SK-N-SH treated with all-trans-retinoic acid at 6 μM for 48 hours (cell line): ENCODE measurements at regions not wholly inside any gene's neighbourhood (a gene's known extent, or its start where the extent isn't known, plus 50 kb on each side); places are given as distances from the start of the nearest gene placed in this dataset.

Experiments used
- ATAC-seq: fragments of 200-7000 bp; cut with Tn5 transposase; 3 replicates; pipeline ENCODE4 v1.9.1; 2020; ENCODE audit warnings: mild to moderate bottlenecking, moderate library complexity
- BACH2 ChIP-seq: fragments of 250-450 bp; sonication (Bioruptor Pico); IDR thresholded peaks from 2 replicates; pipeline ENCODE4 v1.9.0; 2021; ENCODE audit warnings: mild to moderate bottlenecking, borderline replicate concordance
- CSDC2 ChIP-seq: fragments of 250-450 bp; sonication (Bioruptor Pico); IDR thresholded peaks from 2 replicates; pipeline ENCODE4 v1.5.0; 2020; ENCODE audit warnings: mild to moderate bottlenecking, moderate library complexity
- ESRRG ChIP-seq: fragments of 250-450 bp; sonication (Bioruptor Pico); IDR thresholded peaks from 2 replicates; pipeline ENCODE4 v1.6.1; 2021; ENCODE audit warnings: mild to moderate bottlenecking
- GLIS3 ChIP-seq: fragments of 250-450 bp; sonication (Bioruptor Pico); IDR thresholded peaks from 2 replicates; pipeline ENCODE4 v1.5.0; 2020; ENCODE audit warnings: mild to moderate bottlenecking, moderate library complexity
- ISL1 ChIP-seq: fragments of 250-450 bp; sonication (Bioruptor Pico); IDR thresholded peaks from 2 replicates; pipeline ENCODE4 v2.1.2; 2022; ENCODE audit warnings: mild to moderate bottlenecking, moderate library complexity
- OSR1 ChIP-seq: fragments of 250-450 bp; sonication (Bioruptor Pico); IDR thresholded peaks from 2 replicates; pipeline ENCODE4 v1.8.0; 2022; ENCODE audit warnings: moderate library complexity, mild to moderate bottlenecking, inconsistent platforms
- PPARA ChIP-seq: fragments of 250-450 bp; sonication (Bioruptor Pico); IDR thresholded peaks from 2 replicates; pipeline ENCODE4 v1.5.0; 2020; ENCODE audit warnings: mild to moderate bottlenecking, borderline replicate concordance
- RARB ChIP-seq: fragments of 250-450 bp; sonication (Bioruptor Pico); IDR thresholded peaks from 2 replicates; pipeline ENCODE4 v1.8.0; 2021; ENCODE audit warnings: mild to moderate bottlenecking, moderate library complexity
- SNAI2 ChIP-seq: fragments of 250-450 bp; sonication (Bioruptor Pico); IDR thresholded peaks from 2 replicates; pipeline ENCODE4 v1.5.0; 2020; ENCODE audit warnings: mild to moderate bottlenecking, moderate library complexity
- TCF4 ChIP-seq: fragments of 250-450 bp; sonication (Bioruptor Pico); IDR thresholded peaks from 2 replicates; pipeline ENCODE4 v1.8.0; 2021; ENCODE audit warnings: mild to moderate bottlenecking, moderate library complexity, borderline replicate concordance
- ZC3H10 ChIP-seq: fragments of 250-450 bp; sonication (Bioruptor Pico); IDR thresholded peaks from 2 replicates; pipeline ENCODE4 v1.5.1; 2021; ENCODE audit warnings: mild to moderate bottlenecking, moderate library complexity
- ZFP3 ChIP-seq: fragments of 250-450 bp; sonication (Bioruptor Pico); IDR thresholded peaks from 2 replicates; pipeline ENCODE4 v1.5.0; 2020; ENCODE audit warnings: mild to moderate bottlenecking, moderate library complexity
- ZFP30 ChIP-seq: fragments of 450-650 bp; formaldehyde crosslinking; IDR thresholded peaks from 2 replicates; pipeline ENCODE4 v1.5.0; 2022; ENCODE audit warnings: mild to moderate bottlenecking, moderate library complexity
- ZNF565 ChIP-seq: fragments of 450-650 bp; formaldehyde crosslinking; conservative IDR thresholded peaks from 2 replicates; pipeline ENCODE4 v1.5.0; 2020; ENCODE audit warnings: low read depth, mild to moderate bottlenecking, moderate library complexity
- ZNF70 ChIP-seq: fragments of 450-650 bp; formaldehyde crosslinking; IDR thresholded peaks from 2 replicates; pipeline ENCODE4 v1.5.0; 2020; ENCODE audit warnings: mild to moderate bottlenecking, moderate library complexity
- ZNF8 ChIP-seq: fragments of 450-650 bp; formaldehyde crosslinking; IDR thresholded peaks from 2 replicates; pipeline ENCODE4 v1.5.0; 2020; ENCODE audit warnings: mild to moderate bottlenecking, moderate library complexity
- TF ChIP-seq, protein P1 (sequence below): fragments of 250-450 bp; sonication (Bioruptor Pico); IDR thresholded peaks from 2 replicates; pipeline ENCODE4 v1.5.0; 2020; ENCODE audit warnings: mild to moderate bottlenecking, moderate library complexity
- TF ChIP-seq, protein P2 (sequence below): fragments of 250-450 bp; sonication (Bioruptor Pico); IDR thresholded peaks from 2 replicates; pipeline ENCODE4 v1.8.0; 2021; ENCODE audit warnings: low read depth, mild to moderate bottlenecking, moderate library complexity, borderline replicate concordance
- TF ChIP-seq, protein P3 (sequence below): fragments of 250-450 bp; sonication (Bioruptor Pico); IDR thresholded peaks from 2 replicates; pipeline ENCODE4 v1.5.1; 2020; ENCODE audit warnings: low read depth, mild to moderate bottlenecking, moderate library complexity
- TF ChIP-seq, protein P4 (sequence below): fragments of 250-450 bp; sonication (Bioruptor Pico); IDR thresholded peaks from 2 replicates; pipeline ENCODE4 v1.5.1; 2021; ENCODE audit warnings: mild to moderate bottlenecking, moderate library complexity

DNA sequence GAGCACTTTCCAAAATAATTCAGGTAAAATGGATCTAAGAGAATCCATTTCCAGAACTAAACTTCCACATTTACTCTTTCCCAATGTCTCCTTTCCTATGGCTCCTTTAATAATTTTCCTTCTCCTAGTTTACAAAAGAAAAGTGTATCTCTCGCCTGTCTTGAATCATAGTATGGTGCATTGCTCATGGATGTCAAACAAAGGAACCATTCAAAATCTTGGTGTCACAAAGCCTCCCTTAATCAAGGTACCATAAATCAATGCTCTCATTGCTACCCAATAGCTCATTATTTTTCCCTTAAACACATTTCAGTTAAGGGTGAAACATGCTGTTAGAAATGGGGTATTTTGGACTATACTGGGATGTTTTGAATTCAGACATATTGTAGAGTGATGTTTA, 57.6 kb upstream of the KCNMA1 start:
- ATAC-seq, result no peak
- TF ChIP-seq OSR1 (CRISPR knock-in tag) (no peak), PPARA (CRISPR knock-in tag) (no peak), ZNF565 (CRISPR knock-in tag) (no peak), BACH2 (no peak), TCF4 (CRISPR knock-in tag) (no peak), ZFP30 (CRISPR knock-in tag) (no peak), ZNF70 (CRISPR knock-in tag) (no peak), ISL1 (CRISPR knock-in tag) (no peak), CSDC2 (CRISPR knock-in tag) (no peak), ZC3H10 (CRISPR knock-in tag) (no peak)
- TF ChIP-seq, protein P1, sequence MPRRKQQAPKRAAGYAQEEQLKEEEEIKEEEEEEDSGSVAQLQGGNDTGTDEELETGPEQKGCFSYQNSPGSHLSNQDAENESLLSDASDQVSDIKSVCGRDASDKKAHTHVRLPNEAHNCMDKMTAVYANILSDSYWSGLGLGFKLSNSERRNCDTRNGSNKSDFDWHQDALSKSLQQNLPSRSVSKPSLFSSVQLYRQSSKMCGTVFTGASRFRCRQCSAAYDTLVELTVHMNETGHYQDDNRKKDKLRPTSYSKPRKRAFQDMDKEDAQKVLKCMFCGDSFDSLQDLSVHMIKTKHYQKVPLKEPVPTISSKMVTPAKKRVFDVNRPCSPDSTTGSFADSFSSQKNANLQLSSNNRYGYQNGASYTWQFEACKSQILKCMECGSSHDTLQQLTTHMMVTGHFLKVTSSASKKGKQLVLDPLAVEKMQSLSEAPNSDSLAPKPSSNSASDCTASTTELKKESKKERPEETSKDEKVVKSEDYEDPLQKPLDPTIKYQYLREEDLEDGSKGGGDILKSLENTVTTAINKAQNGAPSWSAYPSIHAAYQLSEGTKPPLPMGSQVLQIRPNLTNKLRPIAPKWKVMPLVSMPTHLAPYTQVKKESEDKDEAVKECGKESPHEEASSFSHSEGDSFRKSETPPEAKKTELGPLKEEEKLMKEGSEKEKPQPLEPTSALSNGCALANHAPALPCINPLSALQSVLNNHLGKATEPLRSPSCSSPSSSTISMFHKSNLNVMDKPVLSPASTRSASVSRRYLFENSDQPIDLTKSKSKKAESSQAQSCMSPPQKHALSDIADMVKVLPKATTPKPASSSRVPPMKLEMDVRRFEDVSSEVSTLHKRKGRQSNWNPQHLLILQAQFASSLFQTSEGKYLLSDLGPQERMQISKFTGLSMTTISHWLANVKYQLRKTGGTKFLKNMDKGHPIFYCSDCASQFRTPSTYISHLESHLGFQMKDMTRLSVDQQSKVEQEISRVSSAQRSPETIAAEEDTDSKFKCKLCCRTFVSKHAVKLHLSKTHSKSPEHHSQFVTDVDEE (CRISPR knock-in tag), result no peak

GRCh38 chr10:77692782-77693181, 55.2 kb upstream of the KCNMA1 start:
- TF ChIP-seq, protein P2, sequence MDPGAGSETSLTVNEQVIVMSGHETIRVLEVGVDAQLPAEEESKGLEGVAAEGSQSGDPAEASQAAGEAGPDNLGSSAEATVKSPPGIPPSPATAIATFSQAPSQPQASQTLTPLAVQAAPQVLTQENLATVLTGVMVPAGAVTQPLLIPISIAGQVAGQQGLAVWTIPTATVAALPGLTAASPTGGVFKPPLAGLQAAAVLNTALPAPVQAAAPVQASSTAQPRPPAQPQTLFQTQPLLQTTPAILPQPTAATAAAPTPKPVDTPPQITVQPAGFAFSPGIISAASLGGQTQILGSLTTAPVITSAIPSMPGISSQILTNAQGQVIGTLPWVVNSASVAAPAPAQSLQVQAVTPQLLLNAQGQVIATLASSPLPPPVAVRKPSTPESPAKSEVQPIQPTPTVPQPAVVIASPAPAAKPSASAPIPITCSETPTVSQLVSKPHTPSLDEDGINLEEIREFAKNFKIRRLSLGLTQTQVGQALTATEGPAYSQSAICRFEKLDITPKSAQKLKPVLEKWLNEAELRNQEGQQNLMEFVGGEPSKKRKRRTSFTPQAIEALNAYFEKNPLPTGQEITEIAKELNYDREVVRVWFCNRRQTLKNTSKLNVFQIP (CRISPR knock-in tag), result no peak
- no peak for TF ChIP-seq ESRRG (CRISPR knock-in tag)

DNA sequence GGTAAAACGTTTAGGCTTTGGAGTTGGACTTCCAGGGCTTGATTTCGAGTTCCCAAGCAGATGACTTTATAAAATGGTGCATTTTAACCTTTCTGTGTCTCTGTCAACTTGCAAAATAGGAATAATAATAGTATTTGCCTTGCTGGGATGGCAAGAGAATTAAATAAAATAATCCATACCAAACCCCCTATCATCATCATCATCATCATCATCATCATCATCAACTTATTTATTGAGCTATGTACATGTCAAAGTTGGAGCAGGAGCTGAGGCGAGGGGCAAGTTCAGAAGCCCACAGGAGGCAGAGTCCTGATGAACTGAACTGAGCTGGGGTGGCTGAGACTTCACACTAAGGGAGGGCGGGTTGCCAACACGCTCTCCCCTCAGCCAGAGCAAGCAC, 51.7 kb upstream of the KCNMA1 start:
- TF ChIP-seq PPARA (CRISPR knock-in tag) (no peak), RARB (CRISPR knock-in tag) (no peak), BACH2 (no peak), OSR1 (CRISPR knock-in tag) (no peak), SNAI2 (CRISPR knock-in tag) (no peak), ESRRG (CRISPR knock-in tag) (no peak), ZNF70 (CRISPR knock-in tag) (no peak), ZNF8 (CRISPR knock-in tag) (no peak), GLIS3 (CRISPR knock-in tag) (no peak), ZFP3 (CRISPR knock-in tag) (no peak), ZFP30 (CRISPR knock-in tag) (no peak), CSDC2 (CRISPR knock-in tag) (no peak)
- TF ChIP-seq, protein P2 (CRISPR knock-in tag), result no peak
- TF ChIP-seq, protein P3, sequence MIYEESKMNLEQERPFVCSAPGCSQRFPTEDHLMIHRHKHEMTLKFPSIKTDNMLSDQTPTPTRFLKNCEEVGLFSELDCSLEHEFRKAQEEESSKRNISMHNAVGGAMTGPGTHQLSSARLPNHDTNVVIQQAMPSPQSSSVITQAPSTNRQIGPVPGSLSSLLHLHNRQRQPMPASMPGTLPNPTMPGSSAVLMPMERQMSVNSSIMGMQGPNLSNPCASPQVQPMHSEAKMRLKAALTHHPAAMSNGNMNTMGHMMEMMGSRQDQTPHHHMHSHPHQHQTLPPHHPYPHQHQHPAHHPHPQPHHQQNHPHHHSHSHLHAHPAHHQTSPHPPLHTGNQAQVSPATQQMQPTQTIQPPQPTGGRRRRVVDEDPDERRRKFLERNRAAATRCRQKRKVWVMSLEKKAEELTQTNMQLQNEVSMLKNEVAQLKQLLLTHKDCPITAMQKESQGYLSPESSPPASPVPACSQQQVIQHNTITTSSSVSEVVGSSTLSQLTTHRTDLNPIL (CRISPR knock-in tag), result no peak
- TF ChIP-seq, protein P1 (CRISPR knock-in tag), result no peak
- TF ChIP-seq, protein P4, sequence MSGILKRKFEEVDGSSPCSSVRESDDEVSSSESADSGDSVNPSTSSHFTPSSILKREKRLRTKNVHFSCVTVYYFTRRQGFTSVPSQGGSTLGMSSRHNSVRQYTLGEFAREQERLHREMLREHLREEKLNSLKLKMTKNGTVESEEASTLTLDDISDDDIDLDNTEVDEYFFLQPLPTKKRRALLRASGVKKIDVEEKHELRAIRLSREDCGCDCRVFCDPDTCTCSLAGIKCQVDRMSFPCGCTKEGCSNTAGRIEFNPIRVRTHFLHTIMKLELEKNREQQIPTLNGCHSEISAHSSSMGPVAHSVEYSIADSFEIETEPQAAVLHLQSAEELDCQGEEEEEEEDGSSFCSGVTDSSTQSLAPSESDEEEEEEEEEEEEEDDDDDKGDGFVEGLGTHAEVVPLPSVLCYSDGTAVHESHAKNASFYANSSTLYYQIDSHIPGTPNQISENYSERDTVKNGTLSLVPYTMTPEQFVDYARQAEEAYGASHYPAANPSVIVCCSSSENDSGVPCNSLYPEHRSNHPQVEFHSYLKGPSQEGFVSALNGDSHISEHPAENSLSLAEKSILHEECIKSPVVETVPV (CRISPR knock-in tag), result no peak
- ATAC-seq, result no peak

More at GRCh38 chr10:77692782-77693181, 55.2 kb upstream of the KCNMA1 start:
- ATAC-seq, result peak; percentile 34; the same call in 1 of the 3 replicates
